NCI-H446 (cell line): ENCODE measurements at regions not wholly inside any gene's neighbourhood (a gene's known extent, or its start where the extent isn't known, plus 50 kb on each side); places are given as distances from the start of the nearest gene placed in this dataset.
A peak's percentile ranks its signal among the peaks of the same experiment; 100 is the strongest.

Source experiments
- DNase-seq, 2 experiments: peaks; one replicate each; lab custom pipeline; 2025; lab: John Stamatoyannopoulos, UW

GRCh38 chr13:108156749-108157148 lies 58.6 kb downstream of the LIG4 start:
- DNase-seq: no peak

- DNase-seq: peak in 1 of 2 experiments; percentile 22
Measured at GRCh38 chr13:108155185-108156106, 59.9 kb downstream of the LIG4 start.

- no peak for DNase-seq
Measured at GRCh38 chr13:108154421-108154858, 60.9 kb downstream of the LIG4 start.

GRCh38 chr13:108146642-108147041 lies 68.7 kb downstream of the LIG4 start:
- no peak for DNase-seq

- no peak for DNase-seq
Measured at GRCh38 chr13:108142702-108143436, 72.5 kb downstream of the LIG4 start.

- no peak for DNase-seq
Measured at GRCh38 chr13:108137176-108137575, 78.2 kb downstream of the LIG4 start.

- no peak for DNase-seq
Measured at GRCh38 chr13:108127406-108127805, 87.9 kb downstream of the LIG4 start.

- no peak for DNase-seq
Measured at GRCh38 chr13:108126056-108126455, 89.3 kb downstream of the LIG4 start.

GRCh38 chr13:108121406-108121805 lies 93.9 kb downstream of the LIG4 start:
- no peak for DNase-seq

GRCh38 chr13:108120856-108121255 lies 94.5 kb downstream of the LIG4 start:
- no peak for DNase-seq

GRCh38 chr13:108120302-108120701 lies 95.0 kb downstream of the LIG4 start:
- DNase-seq: no peak

- DNase-seq: no peak
Measured at GRCh38 chr13:108115738-108116137, 99.6 kb downstream of the LIG4 start.

GRCh38 chr13:108113407-108113806 lies 101.9 kb downstream of the LIG4 start:
- no peak for DNase-seq

GRCh38 chr13:108104736-108105135 lies 110.6 kb downstream of the LIG4 start:
- DNase-seq: no peak

GRCh38 chr13:108102771-108103170 lies 112.6 kb downstream of the LIG4 start:
- no peak for DNase-seq

GRCh38 chr13:108096301-108096915 lies 118.9 kb downstream of the LIG4 start:
- DNase-seq: no peak

GRCh38 chr13:108095036-108095435 lies 120.3 kb downstream of the LIG4 start:
- no peak for DNase-seq

- DNase-seq: no peak
Measured at GRCh38 chr13:108093616-108094015, 121.7 kb downstream of the LIG4 start.

- DNase-seq: no peak
Measured at GRCh38 chr13:108087810-108088209, 127.5 kb downstream of the LIG4 start.

- peak in 1 of 2 experiments; percentile 1 for DNase-seq
Measured at GRCh38 chr13:108086678-108087077, 128.7 kb downstream of the LIG4 start.

GRCh38 chr13:108084840-108085239 lies 130.5 kb downstream of the LIG4 start:
- no peak for DNase-seq

GRCh38 chr13:108083056-108083455 lies 132.3 kb downstream of the LIG4 start:
- DNase-seq: no peak

GRCh38 chr13:108082481-108082880 lies 132.9 kb downstream of the LIG4 start:
- no peak for DNase-seq
